Suppressor macrophage treated with lipopolysaccharide for 4 hours (primary cell): ENCODE measurements at regions not wholly inside any gene's neighbourhood (a gene's known extent, or its start where the extent isn't known, plus 50 kb on each side); places are given as distances from the start of the nearest gene placed in this dataset.
"Not testable (repeated sequence)": the region's sequence is repeated elsewhere in the genome, so short reads cannot be mapped to it uniquely, and the experiment has no call there.

ENCODE experiments used
- DNase-seq: peaks from one replicate; pipeline ENCODE4 v3.0.0-alpha.2; 2020

- no peak for DNase-seq
These were observed 1158.6 kb downstream of the PLA2G4A start for GRCh38 chr1:187987236-187987776.

GRCh38 chr1:187991944-187992343 is 1163.2 kb downstream of the PLA2G4A start:
- no peak for DNase-seq

- no peak for DNase-seq
These were observed 1168.0 kb downstream of the PLA2G4A start for GRCh38 chr1:187996780-187997179.

- no peak for DNase-seq
These were observed 1171.2 kb downstream of the PLA2G4A start for GRCh38 chr1:187999973-188000372.

GRCh38 chr1:188003687-188004086 is 1174.9 kb downstream of the PLA2G4A start:
- not testable (repeated sequence) for DNase-seq

GRCh38 chr1:188004849-188005248 is 1176.1 kb downstream of the PLA2G4A start:
- DNase-seq = no peak

- DNase-seq = no peak
These were observed 1177.6 kb downstream of the PLA2G4A start for GRCh38 chr1:188006354-188006753.

GRCh38 chr1:188013222-188013849 is 1184.6 kb downstream of the PLA2G4A start:
- not testable (repeated sequence) for DNase-seq

- DNase-seq = no peak
These were observed 1189.2 kb downstream of the PLA2G4A start for GRCh38 chr1:188017921-188018320.

GRCh38 chr1:188022661-188023060 is 1193.9 kb downstream of the PLA2G4A start:
- no peak for DNase-seq

GRCh38 chr1:188023206-188023605 is 1194.5 kb downstream of the PLA2G4A start:
- DNase-seq = no peak

- no peak for DNase-seq
These were observed 1198.9 kb downstream of the PLA2G4A start for GRCh38 chr1:188027613-188028012.

- DNase-seq = not testable (repeated sequence)
These were observed 1208.8 kb downstream of the PLA2G4A start for GRCh38 chr1:188037572-188037971.

GRCh38 chr1:188043536-188044245 is 1214.9 kb downstream of the PLA2G4A start:
- DNase-seq = no peak

- DNase-seq = no peak
These were observed 1221.5 kb downstream of the PLA2G4A start for GRCh38 chr1:188050250-188050649.

GRCh38 chr1:188056011-188056410 is 1227.3 kb downstream of the PLA2G4A start:
- no peak for DNase-seq

GRCh38 chr1:188058801-188059200 is 1230.1 kb downstream of the PLA2G4A start:
- DNase-seq = no peak

GRCh38 chr1:188061881-188062280 is 1233.1 kb downstream of the PLA2G4A start:
- no peak for DNase-seq

GRCh38 chr1:188062456-188062855 is 1233.7 kb downstream of the PLA2G4A start:
- no peak for DNase-seq

GRCh38 chr1:188065917-188066316 is 1237.2 kb downstream of the PLA2G4A start:
- DNase-seq = no peak

GRCh38 chr1:188070848-188071247 is 1242.1 kb downstream of the PLA2G4A start:
- no peak for DNase-seq

- DNase-seq = no peak
These were observed 1260.3 kb downstream of the PLA2G4A start for GRCh38 chr1:188089015-188089414.

- no peak for DNase-seq
These were observed 1260.7 kb downstream of the PLA2G4A start for GRCh38 chr1:188089461-188089860.

- no peak for DNase-seq
These were observed 1267.8 kb downstream of the PLA2G4A start for GRCh38 chr1:188096521-188096920.
